Kidney epithelial cell (primary cell): ENCODE measurements at regions not wholly inside any gene's neighbourhood (a gene's known extent, or its start where the extent isn't known, plus 50 kb on each side); places are given as distances from the start of the nearest gene placed in this dataset.

Source experiments
- DNase-seq: peaks from one replicate; pipeline ENCODE4 v3.0.0-alpha.2; 2010; ENCODE audit warnings: low read depth
- H3K27me3 ChIP-seq: 2 replicates; pipeline ENCODE4 v1.6.0; 2011; ENCODE audit warnings: low read length; ENCODE audit not compliant: control insufficient read depth, insufficient read depth
- H3K36me3 ChIP-seq: 2 replicates; pipeline ENCODE4 v1.5.1; 2011; ENCODE audit warnings: low read length; ENCODE audit not compliant: control insufficient read depth, insufficient read depth
- H3K4me3 ChIP-seq: 2 replicates; pipeline ENCODE4 v1.5.1; 2011; ENCODE audit warnings: low read depth, mild to moderate bottlenecking, control low read depth, low read length
- CTCF ChIP-seq: IDR thresholded peaks from 2 replicates; pipeline ENCODE4 v1.5.1; 2011; ENCODE audit warnings: mild to moderate bottlenecking, moderate library complexity, low read length, control low read depth, inconsistent platforms; ENCODE audit not compliant: insufficient read depth, poor library complexity, severe bottlenecking

GRCh38 chr1:14513111-14513510 lies 85.4 kb upstream of the KAZN start:
- no peak for DNase-seq
- Histone ChIP-seq H3K27me3 (no peaks in the 10 kb centered on the region), H3K36me3 (no peaks in the 10 kb centered on the region), H3K4me3 (no peak overlapping the region)
- no peak for TF ChIP-seq CTCF

GRCh38 chr1:14514739-14515138 lies 83.7 kb upstream of the KAZN start:
- no peak overlapping the region for H3K4me3 ChIP-seq
- DNase-seq = no peak
- H3K36me3 ChIP-seq = no peaks in the 10 kb centered on the region
- TF ChIP-seq CTCF = no peak
- no peaks in the 10 kb centered on the region for H3K27me3 ChIP-seq

DNA sequence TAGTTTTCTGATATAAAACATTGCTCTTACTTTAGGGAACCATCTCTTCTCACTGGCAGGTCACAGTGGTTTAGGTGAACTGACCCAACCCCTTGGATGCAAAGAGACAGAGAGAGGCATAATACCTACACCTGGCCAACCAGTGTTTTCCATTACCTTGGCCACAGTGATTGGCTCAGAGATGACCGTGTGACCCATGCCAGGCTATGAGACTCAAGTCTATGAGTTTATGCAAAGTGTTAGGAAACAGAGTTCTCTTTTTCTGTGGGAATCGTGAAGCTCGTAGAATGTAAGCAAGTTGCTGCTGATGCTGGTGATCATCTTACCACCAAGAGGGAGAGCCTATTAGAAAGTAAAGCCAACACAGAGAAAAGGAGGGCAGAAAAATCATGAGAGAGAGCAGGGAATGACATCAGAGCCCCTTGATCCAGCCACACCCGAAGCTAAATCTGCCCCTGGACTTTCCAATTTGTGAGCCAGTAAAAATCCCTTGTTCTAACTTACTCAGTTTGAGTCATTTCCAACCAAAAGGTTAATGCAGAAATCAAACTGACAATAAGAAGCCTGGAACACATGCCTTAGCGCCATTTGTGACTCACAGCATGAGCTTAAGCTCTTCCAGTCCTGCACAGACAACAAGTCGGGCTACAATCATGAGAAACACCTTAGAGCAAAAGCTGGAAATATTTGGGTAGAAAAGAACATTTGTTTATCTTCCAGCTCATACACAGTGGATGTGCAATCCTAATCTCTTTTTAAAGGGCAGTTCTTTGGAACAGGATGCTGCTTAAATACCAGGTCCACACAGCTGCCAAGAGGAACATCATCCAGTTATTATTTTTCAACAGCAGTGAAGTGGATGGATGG lies 81.3 kb upstream of the KAZN start:
- Histone ChIP-seq H3K4me3 (no peak overlapping the region), H3K27me3 (no peaks in the 10 kb centered on the region), H3K36me3 (no peaks in the 10 kb centered on the region)
- peak; percentile 45 for DNase-seq
- TF ChIP-seq CTCF = no peak

GRCh38 chr1:14517841-14518180 lies 80.7 kb upstream of the KAZN start:
- no peak for TF ChIP-seq CTCF
- DNase-seq = no peak
- Histone ChIP-seq H3K36me3 (no peaks in the 10 kb centered on the region), H3K27me3 (no peaks in the 10 kb centered on the region), H3K4me3 (no peak overlapping the region)

- Histone ChIP-seq H3K36me3 (no peaks in the 10 kb centered on the region), H3K27me3 (no peaks in the 10 kb centered on the region), H3K4me3 (no peak overlapping the region)
- TF ChIP-seq CTCF = no peak
- DNase-seq = no peak
Observed at GRCh38 chr1:14519976-14520375, 78.5 kb upstream of the KAZN start.

GRCh38 chr1:14520514-14521163 lies 77.8 kb upstream of the KAZN start:
- H3K4me3 ChIP-seq = no peak overlapping the region
- DNase-seq = no peak
- H3K27me3 ChIP-seq = no peaks in the 10 kb centered on the region
- no peak for TF ChIP-seq CTCF
- H3K36me3 ChIP-seq = no peaks in the 10 kb centered on the region
